Activated T-cell treated with anti-CD3 and anti-CD28 coated beads for 48 hours (primary cell): ENCODE measurements at regions not wholly inside any gene's neighbourhood (a gene's known extent, or its start where the extent isn't known, plus 50 kb on each side); places are given as distances from the start of the nearest gene placed in this dataset.
"Not testable (repeated sequence)": the region's sequence is repeated elsewhere in the genome, so short reads cannot be mapped to it uniquely, and the experiment has no call there.

ENCODE experiments used
- DNase-seq: peaks from one replicate; pipeline ENCODE4 v3.0.0-alpha.2; 2020; ENCODE audit warnings: low read depth

DNA sequence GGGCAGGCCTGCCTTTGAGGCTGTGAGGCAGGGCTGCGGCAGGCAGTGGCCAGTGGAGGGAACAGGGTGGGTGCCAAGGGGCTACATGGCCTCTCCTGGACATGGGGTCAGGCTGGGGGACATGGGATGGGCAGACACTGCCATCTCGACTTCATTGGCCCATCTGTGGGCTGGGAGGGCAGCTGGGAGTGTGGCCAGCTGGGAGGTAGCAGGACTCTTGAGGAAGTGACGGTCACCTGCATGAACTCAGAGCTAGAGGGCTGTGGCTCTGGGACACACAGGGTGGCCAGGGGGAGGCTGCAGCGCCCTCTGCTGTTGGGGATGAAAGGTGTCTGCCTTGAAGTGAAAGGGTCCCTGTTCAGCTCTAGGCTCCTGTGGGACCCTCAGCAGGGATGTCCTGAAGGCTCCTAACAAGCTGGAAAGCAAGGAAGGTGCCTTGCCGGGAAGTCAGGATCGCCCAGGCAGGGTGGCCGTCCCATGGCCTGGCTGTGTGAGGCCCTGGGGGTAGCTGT is 244.0 kb downstream of the ANKRD30B start:
- not testable (repeated sequence) for DNase-seq

DNA sequence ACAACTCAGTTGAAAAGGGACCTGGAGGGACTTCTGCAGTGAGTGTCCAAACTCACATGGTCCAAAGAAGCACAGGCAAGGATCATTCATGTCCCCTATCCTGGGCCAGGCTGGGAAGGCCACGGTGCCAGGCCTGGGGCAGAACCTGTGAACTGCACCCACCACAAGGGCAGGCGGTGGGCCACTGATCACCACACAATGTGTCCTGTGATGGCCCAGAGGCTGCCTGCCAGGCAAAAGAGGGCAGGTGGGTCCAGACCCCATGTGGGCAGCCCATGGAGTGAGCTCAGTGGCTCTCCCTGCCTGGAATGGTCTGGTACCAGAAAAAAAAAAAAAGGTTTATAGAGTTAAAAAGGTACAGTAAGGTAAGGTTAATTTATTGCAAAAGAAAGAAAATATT is 244.8 kb downstream of the ANKRD30B start:
- DNase-seq: not testable (repeated sequence)

DNA sequence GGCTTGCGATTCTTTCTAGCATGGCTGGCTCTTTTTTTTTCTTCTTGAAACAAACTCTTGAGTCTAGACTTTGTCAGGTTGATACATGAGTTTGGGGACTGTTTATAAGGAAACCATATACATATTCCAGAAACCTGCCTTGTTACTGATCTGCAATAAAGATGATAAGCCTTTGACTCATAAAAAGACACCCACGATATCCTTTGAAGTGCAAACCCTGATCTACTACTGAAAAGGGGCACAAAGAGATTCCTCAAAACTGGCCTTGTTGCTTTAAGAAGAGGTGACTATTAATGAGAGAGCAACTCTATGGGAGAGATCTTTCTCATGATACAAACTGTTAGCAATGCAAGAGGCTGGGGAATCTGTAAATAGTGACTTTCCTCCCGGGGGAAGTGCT is 247.1 kb downstream of the ANKRD30B start:
- not testable (repeated sequence) for DNase-seq

DNA sequence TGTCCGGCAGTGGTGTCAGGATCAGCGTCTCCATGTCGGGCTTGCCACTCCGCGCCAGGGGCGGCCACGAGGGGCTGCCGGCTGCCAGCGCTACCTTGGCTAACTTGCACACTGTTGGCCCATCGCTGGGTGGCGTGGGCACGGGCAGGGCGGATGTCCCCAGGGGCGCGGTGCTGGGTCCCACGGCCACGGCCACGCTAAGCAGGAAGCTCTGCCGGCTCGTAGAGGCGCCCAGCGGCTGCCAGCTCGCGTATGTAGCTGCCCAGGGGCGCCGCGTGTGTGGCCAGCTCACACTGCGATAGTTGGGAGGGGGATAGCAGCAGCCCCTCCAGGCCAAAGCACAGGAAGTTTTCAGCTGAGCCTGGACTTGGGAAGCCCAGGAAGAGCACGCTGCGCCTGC is 249.4 kb downstream of the ANKRD30B start:
- no peak for DNase-seq

- not testable (repeated sequence) for DNase-seq
Measured at GRCh38 chr18:14997899-14998298, 249.9 kb downstream of the ANKRD30B start.

GRCh38 chr18:14998360-14999042 is 250.5 kb downstream of the ANKRD30B start:
- DNase-seq: not testable (repeated sequence)

- no peak for DNase-seq
Measured at GRCh38 chr18:14999085-14999975, 251.4 kb downstream of the ANKRD30B start.

- not testable (repeated sequence) for DNase-seq
Measured at GRCh38 chr18:15000119-15001037, 252.4 kb downstream of the ANKRD30B start.

GRCh38 chr18:15001038-15001794 is 253.2 kb downstream of the ANKRD30B start:
- DNase-seq: not testable (repeated sequence)

GRCh38 chr18:15001795-15002107 is 253.8 kb downstream of the ANKRD30B start:
- not testable (repeated sequence) for DNase-seq

GRCh38 chr18:15002765-15003164 is 254.8 kb downstream of the ANKRD30B start:
- DNase-seq: not testable (repeated sequence)

- DNase-seq: not testable (repeated sequence)
Measured at GRCh38 chr18:15003231-15003630, 255.3 kb downstream of the ANKRD30B start.

GRCh38 chr18:15003636-15004269 is 255.8 kb downstream of the ANKRD30B start:
- not testable (repeated sequence) for DNase-seq

DNA sequence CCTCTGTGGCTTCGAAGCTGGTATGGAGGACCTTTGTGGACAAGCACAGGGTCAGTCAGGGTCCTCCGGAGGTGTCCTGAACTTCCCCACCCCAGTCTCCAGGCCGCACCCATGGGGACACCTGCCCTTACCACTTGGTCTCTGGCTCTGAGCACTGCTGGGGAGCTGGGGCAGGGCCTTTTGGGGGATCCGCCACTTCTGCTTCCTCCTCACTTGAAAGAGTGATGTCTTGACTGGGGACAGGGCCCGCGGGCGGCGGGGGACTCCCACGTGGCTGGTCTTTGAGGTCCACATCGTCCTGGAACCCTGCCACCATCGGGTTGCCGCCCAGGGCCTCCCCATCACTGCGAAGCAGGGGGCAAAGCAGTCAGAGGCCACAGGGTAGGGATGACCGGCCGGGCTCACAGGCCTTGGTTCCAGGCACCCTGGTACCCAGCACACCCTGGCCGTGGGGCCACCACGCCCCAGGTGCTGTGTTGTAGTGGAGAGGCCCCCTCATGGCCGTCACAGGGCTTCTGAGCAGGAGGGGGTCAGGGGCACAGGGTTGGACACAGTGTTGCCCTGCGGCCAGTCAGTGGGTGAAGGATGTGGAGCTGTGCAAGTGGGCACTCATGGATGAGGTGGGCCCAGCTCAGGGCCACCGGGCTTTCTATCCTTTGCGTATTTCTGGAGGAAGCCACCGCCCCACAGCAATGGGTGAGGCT is 256.4 kb downstream of the ANKRD30B start:
- not testable (repeated sequence) for DNase-seq

GRCh38 chr18:15005313-15006130 is 257.6 kb downstream of the ANKRD30B start:
- DNase-seq: no peak

- not testable (repeated sequence) for DNase-seq
Measured at GRCh38 chr18:15006616-15007015, 258.6 kb downstream of the ANKRD30B start.

DNA sequence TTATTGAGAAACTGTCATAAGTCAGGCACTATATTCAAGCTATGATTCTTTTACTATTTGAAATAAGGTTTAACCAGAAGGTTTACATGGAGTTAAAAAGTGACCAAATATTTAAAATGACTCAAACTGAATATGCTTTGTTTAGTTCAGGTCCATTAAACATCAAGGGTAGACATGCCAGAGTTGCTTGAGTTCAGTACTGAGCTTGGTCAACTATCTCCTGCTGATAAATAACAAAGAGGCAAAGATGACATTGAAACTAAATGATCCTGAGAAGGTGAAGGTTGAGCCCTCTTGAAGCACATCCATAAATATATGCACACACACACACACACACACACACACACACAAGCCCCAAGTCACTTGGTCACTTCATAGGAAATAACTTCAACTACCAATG is 278.1 kb downstream of the ANKRD30B start:
- not testable (repeated sequence) for DNase-seq

DNA sequence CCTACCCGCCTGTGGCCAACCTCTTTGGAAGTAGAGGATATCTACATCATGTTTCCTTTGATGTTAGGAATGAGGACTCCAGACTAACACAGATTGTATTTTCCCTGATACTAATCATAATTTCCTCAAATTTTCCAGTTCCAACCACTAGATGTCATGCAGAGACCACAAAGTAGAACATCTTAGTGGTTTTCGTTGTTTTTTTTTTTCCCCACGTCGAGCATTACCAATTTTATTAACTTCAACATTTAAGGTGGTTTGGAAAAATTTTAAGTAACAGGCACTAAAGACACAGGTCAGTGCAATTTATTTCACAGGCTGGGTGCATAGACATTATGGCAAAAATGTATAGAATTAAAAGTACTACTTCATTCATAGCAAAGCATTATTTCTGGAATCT is 280.1 kb downstream of the ANKRD30B start:
- not testable (repeated sequence) for DNase-seq

DNA sequence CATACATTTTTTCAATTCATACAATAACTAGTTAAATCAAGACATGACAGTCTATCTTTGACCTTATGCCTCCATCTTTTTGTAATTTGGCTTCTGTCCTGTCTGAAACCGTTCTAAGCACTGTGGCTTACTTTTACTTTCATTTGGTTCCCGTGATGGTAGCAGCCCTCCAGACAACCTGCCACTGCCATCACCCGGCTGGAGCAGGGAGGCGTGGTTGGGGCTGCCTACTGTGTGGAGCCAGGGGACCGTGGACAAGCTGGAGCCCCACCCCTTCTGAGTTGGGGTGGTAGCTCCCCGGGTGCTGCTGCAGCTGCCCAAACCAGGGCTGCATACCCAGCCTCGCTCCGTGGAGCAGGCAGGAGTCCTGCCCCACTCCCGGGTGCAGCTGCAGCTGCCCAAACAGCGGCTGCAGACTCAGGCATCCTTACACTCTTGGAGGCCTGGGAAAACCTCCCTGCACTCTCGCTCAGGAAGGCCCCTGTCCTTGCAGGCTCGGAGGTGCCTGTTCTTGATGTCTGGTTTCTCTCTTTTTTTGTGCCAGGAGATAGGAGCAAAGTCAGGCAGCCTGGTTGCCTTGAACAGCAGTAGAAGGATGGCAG is 312.4 kb downstream of the ANKRD30B start:
- DNase-seq: not testable (repeated sequence)
